ENCODE measurements at regions not wholly inside any gene's neighbourhood (a gene's known extent, or its start where the extent isn't known, plus 50 kb on each side); places are given as distances from the start of the nearest gene placed in this dataset.

GRCh38 chr2:176729706-176730569 is 460.7 kb downstream of the MTX2 start:
- TF ChIP-seq CTCF (IDR thresholded peaks at IDR 0.05; ENCODE audit: poor library complexity) (no peak), EZH2phosphoT487 (IDR thresholded peaks at IDR 0.05; ENCODE audit: low read depth, severe bottlenecking, unreplicated experiment) (no peak), EZH2 (IDR thresholded peaks at IDR 0.05; ENCODE audit: borderline replicate concordance) (no peak)
